ENCODE measurements at regions not wholly inside any gene's neighbourhood (a gene's known extent, or its start where the extent isn't known, plus 50 kb on each side); places are given as distances from the start of the nearest gene placed in this dataset.
"Not testable (repeated sequence)": the region's sequence is repeated elsewhere in the genome, so short reads cannot be mapped to it uniquely, and the experiment has no call there.

GRCh38 chr14:106192701-106193100 is 666.3 kb downstream of the TMEM121 start:
- DNase-seq (ENCODE audit: low spot score in 2 of 2); H3K36me3 ChIP-seq (replicated peaks); H3K9me3 ChIP-seq; H3K27me3 ChIP-seq (ENCODE audit: low read depth); H3K4me3 ChIP-seq; in situ Hi-C loops (cut with MboI; ENCODE audit: low sequenced_read_pairs); H3K4me1 ChIP-seq: not testable (repeated sequence)

- H3K4me3 ChIP-seq; H3K36me3 ChIP-seq (replicated peaks); H3K4me1 ChIP-seq; H3K9me3 ChIP-seq; H3K27me3 ChIP-seq (ENCODE audit: low read depth); in situ Hi-C loops (cut with MboI; ENCODE audit: low sequenced_read_pairs): not testable (repeated sequence)
- DNase-seq (ENCODE audit: low spot score in 2 of 2): peak in 1 of 2 experiments; percentile 47
Observed at GRCh38 chr14:106196459-106196858, 670.1 kb downstream of the TMEM121 start.

GRCh38 chr14:106197264-106197663 is 670.9 kb downstream of the TMEM121 start:
- H3K4me3 ChIP-seq; H3K4me1 ChIP-seq; DNase-seq (ENCODE audit: low spot score in 2 of 2); in situ Hi-C loops (cut with MboI; ENCODE audit: low sequenced_read_pairs); H3K9me3 ChIP-seq; H3K36me3 ChIP-seq (replicated peaks); H3K27me3 ChIP-seq (ENCODE audit: low read depth): not testable (repeated sequence)

GRCh38 chr14:106199097-106199496 is 672.7 kb downstream of the TMEM121 start:
- H3K4me1 ChIP-seq: no peaks in the 10 kb centered on the region
- H3K4me3 ChIP-seq: no peak overlapping the region
- no peaks in the 10 kb centered on the region for H3K36me3 ChIP-seq (replicated peaks)
- in situ Hi-C loops (cut with MboI; ENCODE audit: low sequenced_read_pairs): no loop called here
- no peaks in the 10 kb centered on the region for H3K9me3 ChIP-seq
- no peaks in the 10 kb centered on the region for H3K27me3 ChIP-seq (ENCODE audit: low read depth)
- DNase-seq (ENCODE audit: low spot score in 2 of 2): no peak

GRCh38 chr14:106200541-106201315 is 674.3 kb downstream of the TMEM121 start:
- DNase-seq (ENCODE audit: low spot score in 2 of 2): no peak
- Histone ChIP-seq H3K36me3 (replicated peaks) (no peaks in the 10 kb centered on the region), H3K9me3 (no peaks in the 10 kb centered on the region), H3K4me3 (no peak overlapping the region), H3K27me3 (ENCODE audit: low read depth) (no peaks in the 10 kb centered on the region), H3K4me1 (no peaks in the 10 kb centered on the region)
- in situ Hi-C loops (cut with MboI; ENCODE audit: low sequenced_read_pairs): no loop called here

- Histone ChIP-seq H3K36me3 (replicated peaks) (no peaks in the 10 kb centered on the region), H3K4me3 (no peak overlapping the region), H3K27me3 (ENCODE audit: low read depth) (no peaks in the 10 kb centered on the region), H3K4me1 (no peaks in the 10 kb centered on the region), H3K9me3 (no peaks in the 10 kb centered on the region)
- in situ Hi-C loops (cut with MboI; ENCODE audit: low sequenced_read_pairs): no loop called here
- DNase-seq (ENCODE audit: low spot score in 2 of 2): no peak
Observed at GRCh38 chr14:106201376-106201775, 675.0 kb downstream of the TMEM121 start.

- Histone ChIP-seq H3K36me3 (replicated peaks) (no peaks in the 10 kb centered on the region), H3K4me1 (no peaks in the 10 kb centered on the region), H3K4me3 (no peak overlapping the region), H3K27me3 (ENCODE audit: low read depth) (no peaks in the 10 kb centered on the region), H3K9me3 (no peaks in the 10 kb centered on the region)
- in situ Hi-C loops (cut with MboI; ENCODE audit: low sequenced_read_pairs): no loop called here
- DNase-seq (ENCODE audit: low spot score in 2 of 2): no peak
Observed at GRCh38 chr14:106203438-106203837, 677.1 kb downstream of the TMEM121 start.

GRCh38 chr14:106204063-106204462 is 677.7 kb downstream of the TMEM121 start:
- Histone ChIP-seq H3K27me3 (ENCODE audit: low read depth) (no peaks in the 10 kb centered on the region), H3K4me1 (no peaks in the 10 kb centered on the region), H3K36me3 (replicated peaks) (no peaks in the 10 kb centered on the region), H3K4me3 (no peak overlapping the region), H3K9me3 (no peaks in the 10 kb centered on the region)
- in situ Hi-C loops (cut with MboI; ENCODE audit: low sequenced_read_pairs): no loop called here
- DNase-seq (ENCODE audit: low spot score in 2 of 2): no peak

- Histone ChIP-seq H3K36me3 (replicated peaks) (no peaks in the 10 kb centered on the region), H3K4me1 (no peaks in the 10 kb centered on the region), H3K4me3 (no peak overlapping the region), H3K9me3 (no peaks in the 10 kb centered on the region), H3K27me3 (ENCODE audit: low read depth) (no peaks in the 10 kb centered on the region)
- DNase-seq (ENCODE audit: low spot score in 2 of 2): no peak
- in situ Hi-C loops (cut with MboI; ENCODE audit: low sequenced_read_pairs): no loop called here
Observed at GRCh38 chr14:106207316-106207715, 680.9 kb downstream of the TMEM121 start.

- Histone ChIP-seq H3K36me3 (replicated peaks) (no peaks in the 10 kb centered on the region), H3K4me1 (no peaks in the 10 kb centered on the region), H3K27me3 (ENCODE audit: low read depth) (no peaks in the 10 kb centered on the region), H3K9me3 (no peaks in the 10 kb centered on the region), H3K4me3 (no peak overlapping the region)
- no peak for DNase-seq (ENCODE audit: low spot score in 2 of 2)
- in situ Hi-C loops (cut with MboI; ENCODE audit: low sequenced_read_pairs): no loop called here
Observed at GRCh38 chr14:106208794-106209193, 682.4 kb downstream of the TMEM121 start.

- no peaks in the 10 kb centered on the region for H3K4me1 ChIP-seq
- H3K27me3 ChIP-seq (ENCODE audit: low read depth): no peaks in the 10 kb centered on the region
- no peaks in the 10 kb centered on the region for H3K9me3 ChIP-seq
- H3K4me3 ChIP-seq: no peak overlapping the region
- DNase-seq (ENCODE audit: low spot score in 2 of 2): no peak
- no peaks in the 10 kb centered on the region for H3K36me3 ChIP-seq (replicated peaks)
- in situ Hi-C loops (cut with MboI; ENCODE audit: low sequenced_read_pairs): no loop called here
Observed at GRCh38 chr14:106209755-106210154, 683.4 kb downstream of the TMEM121 start.

- in situ Hi-C loops (cut with MboI; ENCODE audit: low sequenced_read_pairs): no loop called here
- H3K4me1 ChIP-seq: no peaks in the 10 kb centered on the region
- H3K36me3 ChIP-seq (replicated peaks): no peaks in the 10 kb centered on the region
- H3K9me3 ChIP-seq: no peaks in the 10 kb centered on the region
- H3K27me3 ChIP-seq (ENCODE audit: low read depth): no peaks in the 10 kb centered on the region
- DNase-seq (ENCODE audit: low spot score in 2 of 2): no peak
- no peak overlapping the region for H3K4me3 ChIP-seq
Observed at GRCh38 chr14:106210650-106211049, 684.3 kb downstream of the TMEM121 start.

- Histone ChIP-seq H3K4me1 (no peaks in the 10 kb centered on the region), H3K4me3 (no peak overlapping the region), H3K36me3 (replicated peaks) (no peaks in the 10 kb centered on the region), H3K27me3 (ENCODE audit: low read depth) (no peaks in the 10 kb centered on the region), H3K9me3 (no peaks in the 10 kb centered on the region)
- in situ Hi-C loops (cut with MboI; ENCODE audit: low sequenced_read_pairs): no loop called here
- DNase-seq (ENCODE audit: low spot score in 2 of 2): no peak
Observed at GRCh38 chr14:106211334-106211900, 685.0 kb downstream of the TMEM121 start.

GRCh38 chr14:106215229-106215628 is 688.8 kb downstream of the TMEM121 start:
- DNase-seq (ENCODE audit: low spot score in 2 of 2): no peak
- Histone ChIP-seq H3K27me3 (ENCODE audit: low read depth) (no peaks in the 10 kb centered on the region), H3K9me3 (no peaks in the 10 kb centered on the region), H3K36me3 (replicated peaks) (no peaks in the 10 kb centered on the region), H3K4me1 (no peaks in the 10 kb centered on the region), H3K4me3 (no peak overlapping the region)
- in situ Hi-C loops (cut with MboI; ENCODE audit: low sequenced_read_pairs): no loop called here

GRCh38 chr14:106216679-106217078 is 690.3 kb downstream of the TMEM121 start:
- H3K27me3 ChIP-seq (ENCODE audit: low read depth): no peaks in the 10 kb centered on the region
- in situ Hi-C loops (cut with MboI; ENCODE audit: low sequenced_read_pairs): no loop called here
- no peak overlapping the region for H3K4me3 ChIP-seq
- H3K9me3 ChIP-seq: no peaks in the 10 kb centered on the region
- no peaks in the 10 kb centered on the region for H3K4me1 ChIP-seq
- no peak for DNase-seq (ENCODE audit: low spot score in 2 of 2)
- H3K36me3 ChIP-seq (replicated peaks): no peaks in the 10 kb centered on the region

Data from HAP-1 (cell line).